ENCODE measurements at regions not wholly inside any gene's neighbourhood (a gene's known extent, or its start where the extent isn't known, plus 50 kb on each side); places are given as distances from the start of the nearest gene placed in this dataset.

GRCh38 chr13:81713201-81713600 is 1372.3 kb upstream of the SPRY2 start:
- Histone ChIP-seq H3K79me2 (replicated peaks; ENCODE audit: insufficient read depth, low read length) (no peaks in the 10 kb centered on the region), H3K4me2 (ENCODE audit: low read length) (no peak overlapping the region), H3K9ac (ENCODE audit: low read length) (no peak overlapping the region), H2AFZ (ENCODE audit: low read depth, low read length) (no peak overlapping the region), H3F3A (ENCODE audit: insufficient read depth, low read length, poor library complexity, severe bottlenecking) (no peaks in the 10 kb centered on the region), H3K36me3 (ENCODE audit: insufficient read depth, low read length) (no peaks in the 10 kb centered on the region), H3K4me3 (ENCODE audit: low read length) (no peak overlapping the region), H3K27me3 (ENCODE audit: insufficient read depth, low read depth, low read length) (no peaks in the 10 kb centered on the region), H3K27ac (ENCODE audit: low read length) (no peak overlapping the region), H3K9me2 (ENCODE audit: insufficient read depth, low read length) (no peaks in the 10 kb centered on the region), H4K20me1 (ENCODE audit: insufficient read depth) (no peaks in the 10 kb centered on the region), H3K9me3 (ENCODE audit: low read length) (peaks cover 5% of the 10 kb centered on the region)
- TF ChIP-seq RAD21 (conservative IDR thresholded peaks at IDR 0.05) (no peak), EZH2 (IDR thresholded peaks at IDR 0.05; ENCODE audit: borderline replicate concordance, insufficient read depth, low read length, poor library complexity, severe bottlenecking) (no peak), CTCF (IDR thresholded peaks at IDR 0.05; ENCODE audit: poor library complexity, severe bottlenecking) (no peak), TAF1 (IDR thresholded peaks at IDR 0.05; ENCODE audit: low read depth) (no peak), SMC3 (conservative IDR thresholded peaks at IDR 0.05; ENCODE audit: poor library complexity) (no peak), MXI1 (conservative IDR thresholded peaks at IDR 0.05; ENCODE audit: poor library complexity, severe bottlenecking) (no peak), EP300 (conservative IDR thresholded peaks at IDR 0.05; ENCODE audit: poor library complexity, severe bottlenecking) (no peak), POLR2AphosphoS5 (IDR thresholded peaks at IDR 0.05) (no peak), REST (IDR thresholded peaks at IDR 0.05; ENCODE audit: borderline replicate concordance) (no peak)

GRCh38 chr13:81697826-81698225 is 1356.9 kb upstream of the SPRY2 start:
- Histone ChIP-seq H3K36me3 (ENCODE audit: insufficient read depth, low read length) (no peaks in the 10 kb centered on the region), H3K9me3 (ENCODE audit: low read length) (no peaks in the 10 kb centered on the region), H3F3A (ENCODE audit: insufficient read depth, low read length, poor library complexity, severe bottlenecking) (no peaks in the 10 kb centered on the region), H2AFZ (ENCODE audit: low read depth, low read length) (no peak overlapping the region), H3K79me2 (replicated peaks; ENCODE audit: insufficient read depth, low read length) (no peaks in the 10 kb centered on the region), H3K9ac (ENCODE audit: low read length) (no peak overlapping the region), H3K27me3 (ENCODE audit: insufficient read depth, low read depth, low read length) (no peaks in the 10 kb centered on the region), H4K20me1 (ENCODE audit: insufficient read depth) (no peaks in the 10 kb centered on the region), H3K4me2 (ENCODE audit: low read length) (no peak overlapping the region), H3K9me2 (ENCODE audit: insufficient read depth, low read length) (no peaks in the 10 kb centered on the region), H3K4me3 (ENCODE audit: low read length) (no peak overlapping the region), H3K27ac (ENCODE audit: low read length) (no peak overlapping the region)
- TF ChIP-seq CTCF (IDR thresholded peaks at IDR 0.05; ENCODE audit: poor library complexity, severe bottlenecking) (no peak), REST (IDR thresholded peaks at IDR 0.05; ENCODE audit: borderline replicate concordance) (no peak), SMC3 (conservative IDR thresholded peaks at IDR 0.05; ENCODE audit: poor library complexity) (no peak), TAF1 (IDR thresholded peaks at IDR 0.05; ENCODE audit: low read depth) (no peak), POLR2AphosphoS5 (IDR thresholded peaks at IDR 0.05) (no peak), EZH2 (IDR thresholded peaks at IDR 0.05; ENCODE audit: borderline replicate concordance, insufficient read depth, low read length, poor library complexity, severe bottlenecking) (no peak), RAD21 (conservative IDR thresholded peaks at IDR 0.05) (no peak), MXI1 (conservative IDR thresholded peaks at IDR 0.05; ENCODE audit: poor library complexity, severe bottlenecking) (no peak), EP300 (conservative IDR thresholded peaks at IDR 0.05; ENCODE audit: poor library complexity, severe bottlenecking) (no peak)
